A673 (cell line): ENCODE measurements at regions not wholly inside any gene's neighbourhood (a gene's known extent, or its start where the extent isn't known, plus 50 kb on each side); places are given as distances from the start of the nearest gene placed in this dataset.

Experiments
- BruUV-seq: library from RNA; stranded (reverse); fragments of 400-500 nt; replicated peaks from 2 replicates; lab custom pipeline; 2021; lab: Mats Ljungman, UMichigan
- CTCF ChIA-PET: fragments of 300-600 bp; sonication (Branson Sonifier 250); formaldehyde crosslinking; loops from one replicate; lab custom pipeline; 2022; ENCODE audit warnings: antibody characterized with exemption; lab: Charles Lee
- POLR2A ChIA-PET: fragments of 300-600 bp; sonication (Branson Sonifier 250); formaldehyde crosslinking; loops from one replicate; lab custom pipeline; 2022; ENCODE audit warnings: antibody characterized with exemption; ENCODE audit not compliant: low non-redundant PET; lab: Charles Lee
- DNase-seq: peaks from one replicate; pipeline ENCODE4 v3.0.0-alpha.2; 2015; ENCODE audit warnings: low spot score
- H3K27ac ChIP-seq: fragments of 200-600 bp; sonication (generic); 2 replicates; pipeline ENCODE4 v1.5.1; 2016; ENCODE audit warnings: mixed run types, low read depth, mild to moderate bottlenecking, mixed read lengths, antibody characterized with exemption, low read length; ENCODE audit not compliant: poor library complexity, severe bottlenecking
- H3K27me3 ChIP-seq: fragments of 200-600 bp; sonication (generic); replicated peaks from 2 replicates; pipeline ENCODE4 v1.6.1; 2017; ENCODE audit warnings: mixed run types, low read depth, mild to moderate bottlenecking, mixed read lengths, antibody characterized with exemption, low read length; ENCODE audit not compliant: insufficient read depth, poor library complexity
- H3K36me3 ChIP-seq: fragments of 200-600 bp; sonication (generic); 2 replicates; pipeline ENCODE4 v1.6.1; 2016; ENCODE audit warnings: mixed run types, mild to moderate bottlenecking, mixed read lengths, antibody characterized with exemption, low read length; ENCODE audit not compliant: insufficient read depth, poor library complexity, severe bottlenecking
- H3K4me1 ChIP-seq: fragments of 200-600 bp; sonication (generic); 2 replicates; pipeline ENCODE4 v1.6.1; 2017; ENCODE audit warnings: mixed run types, mild to moderate bottlenecking, mixed read lengths, antibody characterized with exemption, low read length; ENCODE audit not compliant: insufficient read depth, poor library complexity, severe bottlenecking
- H3K4me3 ChIP-seq: fragments of 200-600 bp; sonication (generic); 2 replicates; pipeline ENCODE4 v1.5.1; 2016; ENCODE audit warnings: low read depth, mixed run types, mild to moderate bottlenecking, mixed read lengths, low read length; ENCODE audit not compliant: poor library complexity, severe bottlenecking
- H3K9me3 ChIP-seq: fragments of 200-600 bp; sonication (generic); 2 replicates; pipeline ENCODE4 v1.6.1; 2016; ENCODE audit warnings: mixed run types, low read depth, mild to moderate bottlenecking, mixed read lengths, antibody characterized with exemption, low read length; ENCODE audit not compliant: poor library complexity, severe bottlenecking
- CTCF ChIP-seq: fragments of 300-800, 200-600 bp; sonication (generic); conservative IDR thresholded peaks from 2 replicates; pipeline ENCODE4 v1.5.1; 2017; ENCODE audit warnings: low read depth, mild to moderate bottlenecking, antibody characterized with exemption, low read length, moderate library complexity, mixed read lengths
- EZH2 ChIP-seq: fragments of 200-600 bp; sonication (generic); IDR thresholded peaks from 2 replicates; pipeline ENCODE4 v1.6.1; 2017; ENCODE audit warnings: borderline replicate concordance, low read depth, mild to moderate bottlenecking, mixed read lengths, antibody characterized with exemption, low read length; ENCODE audit not compliant: poor library complexity, severe bottlenecking
- intact Hi-C: fragments of 100-400 bp; cut with micrococcal nuclease; formaldehyde crosslinking; loops from one replicate; pipeline ENCODE4 v1.10.0; 2022; ENCODE audit not compliant: unreplicated experiment

DNA sequence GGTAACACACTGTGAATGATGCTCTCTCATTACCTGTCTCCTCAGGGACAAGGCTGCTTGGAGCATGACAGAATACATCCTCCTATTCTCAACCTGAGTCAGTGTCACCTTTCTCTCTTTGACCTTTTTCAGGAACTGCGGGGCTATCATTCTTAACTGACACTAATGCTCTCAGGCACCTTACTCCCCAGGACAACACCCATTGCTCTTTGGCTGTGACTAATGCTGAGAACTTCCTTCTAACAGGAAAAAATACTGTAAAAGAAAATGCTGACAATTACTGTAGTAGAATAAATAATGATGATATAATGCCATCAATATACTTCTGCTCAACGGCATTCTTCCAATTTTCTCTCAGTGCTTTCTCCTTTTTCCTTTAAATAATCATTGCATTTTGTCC lies 2082.7 kb upstream of the RAG2 start:
- Histone ChIP-seq H3K4me1 (no peaks in the 10 kb centered on the region), H3K27ac (no peak overlapping the region), H3K36me3 (no peaks in the 10 kb centered on the region), H3K9me3 (no peaks in the 10 kb centered on the region), H3K4me3 (no peak overlapping the region), H3K27me3 (no peaks in the 10 kb centered on the region)
- ChIA-PET CTCF (no interaction called here), POLR2A (no interaction called here)
- no peak for TF ChIP-seq CTCF
- no peak for TF ChIP-seq EZH2
- no TSS peak for BruUV-seq
- DNase-seq = no peak
- intact Hi-C loops = no loop called here

- no peak overlapping the region for H3K4me3 ChIP-seq
- no peak overlapping the region for H3K27ac ChIP-seq
- ChIA-PET CTCF (no interaction called here), POLR2A (no interaction called here)
- no peak for TF ChIP-seq EZH2
- TF ChIP-seq CTCF = no peak
- no peaks in the 10 kb centered on the region for H3K4me1 ChIP-seq
- H3K27me3 ChIP-seq = no peaks in the 10 kb centered on the region
- no peaks in the 10 kb centered on the region for H3K36me3 ChIP-seq
- no peaks in the 10 kb centered on the region for H3K9me3 ChIP-seq
- no peak for DNase-seq
- BruUV-seq = no TSS peak
- intact Hi-C loops = no loop called here
Measured at GRCh38 chr11:38680166-38680565, 2082.1 kb upstream of the RAG2 start.

GRCh38 chr11:38672445-38672844 lies 2074.4 kb upstream of the RAG2 start:
- no peak for TF ChIP-seq EZH2
- TF ChIP-seq CTCF = no peak
- Histone ChIP-seq H3K4me3 (no peak overlapping the region), H3K9me3 (no peaks in the 10 kb centered on the region), H3K27ac (no peak overlapping the region), H3K4me1 (no peaks in the 10 kb centered on the region), H3K36me3 (no peaks in the 10 kb centered on the region), H3K27me3 (no peaks in the 10 kb centered on the region)
- DNase-seq = no peak
- POLR2A ChIA-PET = no interaction called here
- BruUV-seq = no TSS peak
- intact Hi-C loops = no loop called here
- CTCF ChIA-PET = no interaction called here
